Peyer's patch (tissue), 4 donors: ENCODE measurements at regions not wholly inside any gene's neighbourhood (a gene's known extent, or its start where the extent isn't known, plus 50 kb on each side); places are given as distances from the start of the nearest gene placed in this dataset.

ENCODE experiments used
- DNase-seq, 3 donors: peaks; one replicate each; pipeline ENCODE4 v3.0.0-alpha.2; 2017 to 2019
- H3K27ac ChIP-seq, 4 donors: fragments of 200-600 bp; sonication (generic); one replicate each; pipeline ENCODE4 v1.5.1; 2016 to 2019
- H3K27me3 ChIP-seq, 2 donors: fragments of 200-600 bp; sonication (generic); one replicate each; pipeline ENCODE4 v1.5.1; 2019
- H3K36me3 ChIP-seq, 3 donors: fragments of 200-600 bp; sonication (generic); one replicate each; pipeline ENCODE4 v1.5.1; 2016 to 2019
- H3K4me1 ChIP-seq, 4 donors: fragments of 200-600 bp; sonication (generic); one replicate each; pipeline ENCODE4 v1.5.1; 2016 to 2019
- H3K4me3 ChIP-seq, 4 donors: fragments of 200-600 bp; sonication (generic); 1 replicate in 3 of 4; 2 replicates in 1 of 4; pipeline ENCODE4 v1.5.1; 2016 to 2019; ENCODE audit warnings: mild to moderate bottlenecking in 1 of 4
- H3K9me3 ChIP-seq, 4 donors: fragments of 200-600 bp; sonication (generic); one replicate each; pipeline ENCODE4 v1.5.1; 2016 to 2019; ENCODE audit warnings: mild to moderate bottlenecking in 1 of 4
- CTCF ChIP-seq, 6 experiments: fragments of 450-650 bp in 4 of 6; fragments of 200-600 bp in 2 of 6; sonication (generic) in 1 of 6; IDR thresholded peaks; one replicate each; pipeline ENCODE4 v1.5.1; 2017 to 2019; ENCODE audit warnings: antibody characterized with exemption in 6 of 6, mild to moderate bottlenecking in 3 of 6, moderate library complexity in 1 of 6
- POLR2A ChIP-seq, 2 donors: fragments of 450-650 bp; IDR thresholded peaks; one replicate each; pipeline ENCODE4 v1.5.1; 2017; ENCODE audit warnings: antibody characterized with exemption in 2 of 2, mild to moderate bottlenecking in 2 of 2, moderate library complexity in 2 of 2

DNA sequence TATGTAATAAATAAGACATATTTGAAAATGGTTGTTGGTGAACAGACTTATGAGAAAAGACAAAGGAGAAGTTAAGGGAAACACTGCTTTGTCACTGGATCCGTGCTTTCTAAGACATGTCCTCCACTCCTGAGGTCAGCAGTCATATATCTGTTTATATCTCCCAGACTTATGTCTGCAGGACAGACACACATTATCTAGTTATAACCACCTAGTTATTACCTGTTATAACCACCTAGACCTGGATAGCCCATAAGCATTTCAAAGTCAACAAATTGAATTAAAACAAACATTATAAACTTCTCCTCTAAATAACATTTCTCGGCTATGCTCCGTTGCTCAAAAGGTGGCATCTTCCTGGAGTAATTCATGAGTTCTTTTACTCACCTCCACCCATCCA lies 96.4 kb downstream of the SPRY2 start:
- no peak for TF ChIP-seq POLR2A (IDR thresholded peaks at IDR 0.05)
- no peak for TF ChIP-seq CTCF (IDR thresholded peaks at IDR 0.05)
- Histone ChIP-seq H3K4me1 (no peaks in the 10 kb centered on the region), H3K36me3 (no peaks in the 10 kb centered on the region), H3K9me3 (no peaks in the 10 kb centered on the region), H3K27me3 (no peaks in the 10 kb centered on the region), H3K4me3 (no peak overlapping the region), H3K27ac (no peak overlapping the region)
- no peak for DNase-seq

- Histone ChIP-seq H3K4me1 (no peaks in the 10 kb centered on the region), H3K36me3 (no peaks in the 10 kb centered on the region), H3K27me3 (no peaks in the 10 kb centered on the region), H3K9me3 (no peaks in the 10 kb centered on the region), H3K27ac (no peak overlapping the region), H3K4me3 (no peak overlapping the region)
- DNase-seq = no peak
- TF ChIP-seq CTCF (IDR thresholded peaks at IDR 0.05) = no peak
- TF ChIP-seq POLR2A (IDR thresholded peaks at IDR 0.05) = no peak
Measured at GRCh38 chr13:80242728-80243427, 98.0 kb downstream of the SPRY2 start.

GRCh38 chr13:80239571-80240255 lies 101.2 kb downstream of the SPRY2 start:
- no peak for TF ChIP-seq CTCF (IDR thresholded peaks at IDR 0.05)
- no peak for TF ChIP-seq POLR2A (IDR thresholded peaks at IDR 0.05)

GRCh38 chr13:80239116-80239515 lies 101.8 kb downstream of the SPRY2 start:
- H3K4me1 ChIP-seq = no peaks in the 10 kb centered on the region
- TF ChIP-seq CTCF (IDR thresholded peaks at IDR 0.05) (no peak), POLR2A (IDR thresholded peaks at IDR 0.05) (no peak)
- H3K36me3 ChIP-seq = no peaks in the 10 kb centered on the region
- no peaks in the 10 kb centered on the region for H3K9me3 ChIP-seq
- no peak for DNase-seq
- H3K27me3 ChIP-seq = no peaks in the 10 kb centered on the region
- no peak overlapping the region for H3K4me3 ChIP-seq
- no peak overlapping the region for H3K27ac ChIP-seq

More at GRCh38 chr13:80239571-80240255, 101.2 kb downstream of the SPRY2 start:
- no peak for DNase-seq
- Histone ChIP-seq H3K36me3 (no peaks in the 10 kb centered on the region), H3K27ac (no peak overlapping the region), H3K4me3 (no peak overlapping the region), H3K27me3 (no peaks in the 10 kb centered on the region), H3K9me3 (no peaks in the 10 kb centered on the region), H3K4me1 (no peaks in the 10 kb centered on the region)

DNA sequence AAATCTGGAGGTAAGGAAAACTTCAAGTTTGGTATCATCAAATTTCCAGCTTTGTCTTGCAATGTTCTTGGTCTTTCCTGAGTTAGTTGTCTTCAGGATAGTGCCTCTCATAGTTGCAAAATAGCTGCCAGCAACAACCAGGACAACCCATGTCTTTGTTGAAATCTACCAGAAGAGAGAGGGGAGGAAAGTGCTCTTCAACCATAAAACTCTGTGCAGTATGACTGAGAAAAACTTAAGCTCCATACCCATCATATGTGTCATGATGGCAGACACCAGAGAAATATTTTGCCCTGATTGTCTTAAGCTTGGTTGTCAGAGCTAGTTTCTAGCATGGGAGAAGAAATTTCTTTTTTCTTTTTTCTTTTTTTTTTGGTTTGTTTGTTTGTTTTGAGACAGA lies 103.3 kb downstream of the SPRY2 start:
- no peaks in the 10 kb centered on the region for H3K36me3 ChIP-seq
- no peak overlapping the region for H3K4me3 ChIP-seq
- TF ChIP-seq POLR2A (IDR thresholded peaks at IDR 0.05) (no peak), CTCF (IDR thresholded peaks at IDR 0.05) (no peak)
- no peaks in the 10 kb centered on the region for H3K27me3 ChIP-seq
- no peaks in the 10 kb centered on the region for H3K9me3 ChIP-seq
- H3K4me1 ChIP-seq = no peaks in the 10 kb centered on the region
- no peak for DNase-seq
- H3K27ac ChIP-seq = no peak overlapping the region
